ENCODE measurements at regions not wholly inside any gene's neighbourhood (a gene's known extent, or its start where the extent isn't known, plus 50 kb on each side); places are given as distances from the start of the nearest gene placed in this dataset.

- no peak for DNase-seq (ENCODE audit: low spot score)
- Histone ChIP-seq H3K9me2 (replicated peaks; ENCODE audit: insufficient read depth) (no peaks in the 10 kb centered on the region), H3K4me2 (peak overlapping the region; percentile 62), H3K79me2 (peaks cover 3% of the 10 kb centered on the region), H3K27me3 (no peaks in the 10 kb centered on the region), H3K4me1 (ENCODE audit: insufficient read depth) (peaks cover 57% of the 10 kb centered on the region), H3K36me3 (replicated peaks; ENCODE audit: insufficient read depth, low read depth) (no peaks in the 10 kb centered on the region), H4K20me1 (ENCODE audit: insufficient read depth, poor library complexity, severe bottlenecking) (no peaks in the 10 kb centered on the region), H3K9me3 (ENCODE audit: low read depth) (no peaks in the 10 kb centered on the region), H3K4me3 (no peak overlapping the region), H3K27ac (peak overlapping the region; percentile 88), H2AFZ (no peak overlapping the region)
- no peak for TF ChIP-seq CTCF (IDR thresholded peaks at IDR 0.05; ENCODE audit: poor library complexity)
- TF ChIP-seq EZH2 (IDR thresholded peaks at IDR 0.05; ENCODE audit: borderline replicate concordance) = no peak
- TF ChIP-seq EZH2phosphoT487 (IDR thresholded peaks at IDR 0.05; ENCODE audit: low read depth, severe bottlenecking, unreplicated experiment) = no peak
- 84% methylated on average over 6 of the region's 6 CpGs for WGBS (ENCODE audit: low lambda C conversion rate, missing lambda C conversion rate)
These were observed 111.4 kb upstream of the OTOS start for GRCh38 chr2:240251848-240252190.

GRCh38 chr2:240252191-240252871 lies 111.9 kb upstream of the OTOS start:
- WGBS (ENCODE audit: low lambda C conversion rate, missing lambda C conversion rate) = 90% methylated on average over 20 of the region's 20 CpGs
- no peak for DNase-seq (ENCODE audit: low spot score)
- TF ChIP-seq EZH2 (IDR thresholded peaks at IDR 0.05; ENCODE audit: borderline replicate concordance) (no peak), CTCF (IDR thresholded peaks at IDR 0.05; ENCODE audit: poor library complexity) (no peak), EZH2phosphoT487 (IDR thresholded peaks at IDR 0.05; ENCODE audit: low read depth, severe bottlenecking, unreplicated experiment) (no peak)
- Histone ChIP-seq H3K36me3 (replicated peaks; ENCODE audit: insufficient read depth, low read depth) (no peaks in the 10 kb centered on the region), H3K4me2 (peak overlapping the region; percentile 62), H3K4me3 (no peak overlapping the region), H3K79me2 (peaks cover 3% of the 10 kb centered on the region), H4K20me1 (ENCODE audit: insufficient read depth, poor library complexity, severe bottlenecking) (no peaks in the 10 kb centered on the region), H3K27ac (peak overlapping the region; percentile 88), H3K9me2 (replicated peaks; ENCODE audit: insufficient read depth) (no peaks in the 10 kb centered on the region), H3K9me3 (ENCODE audit: low read depth) (no peaks in the 10 kb centered on the region), H2AFZ (no peak overlapping the region), H3K4me1 (ENCODE audit: insufficient read depth) (peaks cover 58% of the 10 kb centered on the region), H3K27me3 (no peaks in the 10 kb centered on the region)

- no peak for DNase-seq (ENCODE audit: low spot score)
- Histone ChIP-seq H3K4me1 (ENCODE audit: insufficient read depth) (peaks cover 52% of the 10 kb centered on the region), H3K9me3 (ENCODE audit: low read depth) (no peaks in the 10 kb centered on the region), H3K9me2 (replicated peaks; ENCODE audit: insufficient read depth) (no peaks in the 10 kb centered on the region), H3K79me2 (peaks cover 3% of the 10 kb centered on the region), H3K36me3 (replicated peaks; ENCODE audit: insufficient read depth, low read depth) (no peaks in the 10 kb centered on the region), H4K20me1 (ENCODE audit: insufficient read depth, poor library complexity, severe bottlenecking) (no peaks in the 10 kb centered on the region), H3K27me3 (no peaks in the 10 kb centered on the region), H2AFZ (no peak overlapping the region), H3K4me3 (no peak overlapping the region), H3K27ac (no peak overlapping the region), H3K4me2 (no peak overlapping the region)
- TF ChIP-seq EZH2 (IDR thresholded peaks at IDR 0.05; ENCODE audit: borderline replicate concordance) = no peak
- no peak for TF ChIP-seq EZH2phosphoT487 (IDR thresholded peaks at IDR 0.05; ENCODE audit: low read depth, severe bottlenecking, unreplicated experiment)
- no peak for TF ChIP-seq CTCF (IDR thresholded peaks at IDR 0.05; ENCODE audit: poor library complexity)
- WGBS (ENCODE audit: low lambda C conversion rate, missing lambda C conversion rate) = 93% methylated on average over 15 of the region's 15 CpGs
These were observed 112.5 kb upstream of the OTOS start for GRCh38 chr2:240252872-240253511.
